OCI-LY1 (cell line): ENCODE measurements at regions not wholly inside any gene's neighbourhood (a gene's known extent, or its start where the extent isn't known, plus 50 kb on each side); places are given as distances from the start of the nearest gene placed in this dataset.

Source experiments
- EZH2 ChIP-seq: fragments of 200-600 bp; sonication (generic), shearing (Covaris generic); IDR thresholded peaks from 2 replicates; pipeline ENCODE4 v1.8.0; 2017; ENCODE audit warnings: borderline replicate concordance, mixed run types, mild to moderate bottlenecking, antibody characterized with exemption, low read length, moderate library complexity, mixed read lengths
- TF ChIP-seq, protein P1 (sequence below): fragments of 200-600 bp; sonication (generic), shearing (Covaris generic); IDR thresholded peaks from 2 replicates; pipeline ENCODE4 v1.5.1; 2017; ENCODE audit warnings: mild to moderate bottlenecking, antibody characterized with exemption, low read length, moderate library complexity, mixed read lengths

DNA sequence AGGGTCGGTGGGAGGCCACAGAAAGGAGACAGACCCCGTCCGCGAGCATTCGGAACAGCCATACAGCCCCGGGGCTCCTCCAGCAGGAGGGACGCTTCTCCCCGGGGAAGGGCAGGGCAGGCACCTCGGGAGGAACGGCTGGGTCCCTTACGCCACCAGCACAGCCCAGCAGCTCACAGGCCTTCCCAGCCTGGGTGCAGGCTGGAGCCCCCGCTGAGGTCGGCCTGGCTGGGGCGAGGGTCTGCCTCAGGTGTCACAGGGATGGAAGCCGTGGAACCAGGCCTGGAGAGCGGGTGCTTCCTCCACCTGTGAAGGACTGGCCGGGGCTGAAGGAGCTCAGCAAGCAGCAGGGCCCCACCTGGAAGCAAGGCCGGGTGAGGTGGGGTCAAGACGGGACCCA is 732.3 kb downstream of the BRD1 start:
- TF ChIP-seq, protein P1, sequence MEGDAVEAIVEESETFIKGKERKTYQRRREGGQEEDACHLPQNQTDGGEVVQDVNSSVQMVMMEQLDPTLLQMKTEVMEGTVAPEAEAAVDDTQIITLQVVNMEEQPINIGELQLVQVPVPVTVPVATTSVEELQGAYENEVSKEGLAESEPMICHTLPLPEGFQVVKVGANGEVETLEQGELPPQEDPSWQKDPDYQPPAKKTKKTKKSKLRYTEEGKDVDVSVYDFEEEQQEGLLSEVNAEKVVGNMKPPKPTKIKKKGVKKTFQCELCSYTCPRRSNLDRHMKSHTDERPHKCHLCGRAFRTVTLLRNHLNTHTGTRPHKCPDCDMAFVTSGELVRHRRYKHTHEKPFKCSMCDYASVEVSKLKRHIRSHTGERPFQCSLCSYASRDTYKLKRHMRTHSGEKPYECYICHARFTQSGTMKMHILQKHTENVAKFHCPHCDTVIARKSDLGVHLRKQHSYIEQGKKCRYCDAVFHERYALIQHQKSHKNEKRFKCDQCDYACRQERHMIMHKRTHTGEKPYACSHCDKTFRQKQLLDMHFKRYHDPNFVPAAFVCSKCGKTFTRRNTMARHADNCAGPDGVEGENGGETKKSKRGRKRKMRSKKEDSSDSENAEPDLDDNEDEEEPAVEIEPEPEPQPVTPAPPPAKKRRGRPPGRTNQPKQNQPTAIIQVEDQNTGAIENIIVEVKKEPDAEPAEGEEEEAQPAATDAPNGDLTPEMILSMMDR, result no peak
- TF ChIP-seq EZH2, result no peak
